DOHH2 (cell line): ENCODE measurements at regions not wholly inside any gene's neighbourhood (a gene's known extent, or its start where the extent isn't known, plus 50 kb on each side); places are given as distances from the start of the nearest gene placed in this dataset.

Source experiments
- H3F3A ChIP-seq: fragments of 200-600 bp; sonication (generic), shearing (Covaris generic); 2 replicates; pipeline ENCODE4 v1.6.0; 2016; ENCODE audit warnings: antibody characterized with exemption, mild to moderate bottlenecking; ENCODE audit not compliant: control insufficient read depth, insufficient read depth
- H3K27ac ChIP-seq: fragments of 200-600 bp; sonication (generic); 2 replicates; pipeline ENCODE4 v1.5.1; 2014; ENCODE audit warnings: low read depth, mild to moderate bottlenecking, low read length, moderate library complexity
- H3K27me3 ChIP-seq: fragments of 200-600 bp; sonication (generic); 2 replicates; pipeline ENCODE4 v1.6.1; 2014; ENCODE audit warnings: mild to moderate bottlenecking, low read length, mixed read lengths; ENCODE audit not compliant: control insufficient read depth
- H3K36me3 ChIP-seq: fragments of 200-600 bp; sonication (generic); 2 replicates; pipeline ENCODE4 v1.6.1; 2014; ENCODE audit warnings: mild to moderate bottlenecking, low read length, moderate library complexity, mixed read lengths; ENCODE audit not compliant: control insufficient read depth
- H3K4me1 ChIP-seq: fragments of 200-600 bp; sonication (generic); 2 replicates; pipeline ENCODE4 v1.6.1; 2014; ENCODE audit warnings: mild to moderate bottlenecking, low read length, mixed read lengths; ENCODE audit not compliant: control insufficient read depth
- H3K4me2 ChIP-seq: fragments of 200-600 bp; sonication (generic); 2 replicates; pipeline ENCODE4 v1.6.0; 2014; ENCODE audit warnings: mild to moderate bottlenecking, low read length, moderate library complexity
- H3K4me3 ChIP-seq: fragments of 200-600 bp; sonication (generic); 2 replicates; pipeline ENCODE4 v1.5.1; 2014; ENCODE audit warnings: mild to moderate bottlenecking, low read length, mixed read lengths
- H3K79me2 ChIP-seq: fragments of 200-600 bp; sonication (generic); 2 replicates; pipeline ENCODE4 v1.6.1; 2014; ENCODE audit warnings: mild to moderate bottlenecking, low read length, mixed read lengths; ENCODE audit not compliant: control insufficient read depth
- H3K9me2 ChIP-seq: fragments of 200-600 bp; sonication (generic); replicated peaks from 2 replicates; pipeline ENCODE4 v1.6.1; 2014; ENCODE audit warnings: mild to moderate bottlenecking, low read length, mixed read lengths; ENCODE audit not compliant: control insufficient read depth
- H3K9me3 ChIP-seq: fragments of 200-600 bp; sonication (generic); 2 replicates; pipeline ENCODE4 v1.6.1; 2014; ENCODE audit warnings: antibody characterized with exemption, low read length, mixed read lengths; ENCODE audit not compliant: control insufficient read depth, insufficient read depth
- H4K20me1 ChIP-seq: fragments of 200-600 bp; sonication (generic); 2 replicates; pipeline ENCODE4 v1.6.0; 2014; ENCODE audit warnings: low read depth, mild to moderate bottlenecking, antibody characterized with exemption, low read length, moderate library complexity; ENCODE audit not compliant: control insufficient read depth, insufficient read depth
- CTCF ChIP-seq: fragments of 200-600 bp; sonication (generic); IDR thresholded peaks from one replicate; pipeline ENCODE4 v1.5.1; 2014; ENCODE audit warnings: antibody characterized with exemption, mild to moderate bottlenecking, low read depth, low read length; ENCODE audit not compliant: poor library complexity, severe bottlenecking
- EZH2phosphoT487 ChIP-seq: fragments of 200-600 bp; sonication (generic); IDR thresholded peaks from 2 replicates; pipeline ENCODE4 v1.6.1; 2017; ENCODE audit warnings: borderline replicate concordance, mild to moderate bottlenecking, antibody characterized with exemption, low read length, moderate library complexity, mixed read lengths

GRCh38 chr7:46934198-46934825, 647.6 kb downstream of the TNS3 start:
- Histone ChIP-seq H3K36me3 (no peaks in the 10 kb centered on the region), H3K4me3 (no peak overlapping the region), H3F3A (no peaks in the 10 kb centered on the region), H3K27me3 (no peaks in the 10 kb centered on the region), H3K79me2 (no peaks in the 10 kb centered on the region), H4K20me1 (no peaks in the 10 kb centered on the region), H3K9me3 (no peaks in the 10 kb centered on the region), H3K27ac (no peak overlapping the region), H3K4me1 (peaks cover 5% of the 10 kb centered on the region), H3K4me2 (no peak overlapping the region), H3K9me2 (no peaks in the 10 kb centered on the region)
- TF ChIP-seq EZH2phosphoT487 (no peak), CTCF (no peak)

- Histone ChIP-seq H3K4me1 (no peaks in the 10 kb centered on the region), H3K9me3 (no peaks in the 10 kb centered on the region), H3K36me3 (no peaks in the 10 kb centered on the region), H3K9me2 (no peaks in the 10 kb centered on the region), H3K79me2 (no peaks in the 10 kb centered on the region), H3K27me3 (no peaks in the 10 kb centered on the region), H3F3A (no peaks in the 10 kb centered on the region), H3K4me2 (no peak overlapping the region), H3K4me3 (no peak overlapping the region), H4K20me1 (no peaks in the 10 kb centered on the region), H3K27ac (no peak overlapping the region)
- no peak for TF ChIP-seq EZH2phosphoT487
- TF ChIP-seq CTCF: no peak
Observed at GRCh38 chr7:46933596-46933995, 648.3 kb downstream of the TNS3 start.

GRCh38 chr7:46932676-46933424, 649.1 kb downstream of the TNS3 start:
- H3K4me3 ChIP-seq: no peak overlapping the region
- H3K27me3 ChIP-seq: no peaks in the 10 kb centered on the region
- no peaks in the 10 kb centered on the region for H3K9me3 ChIP-seq
- no peak for TF ChIP-seq EZH2phosphoT487
- H3K79me2 ChIP-seq: no peaks in the 10 kb centered on the region
- H3K4me1 ChIP-seq: no peaks in the 10 kb centered on the region
- H4K20me1 ChIP-seq: no peaks in the 10 kb centered on the region
- H3K27ac ChIP-seq: no peak overlapping the region
- no peaks in the 10 kb centered on the region for H3K36me3 ChIP-seq
- no peak overlapping the region for H3K4me2 ChIP-seq
- H3F3A ChIP-seq: no peaks in the 10 kb centered on the region
- H3K9me2 ChIP-seq: no peaks in the 10 kb centered on the region

GRCh38 chr7:46932306-46932675, 649.6 kb downstream of the TNS3 start:
- Histone ChIP-seq H3K9me2 (no peaks in the 10 kb centered on the region), H3K27me3 (no peaks in the 10 kb centered on the region), H4K20me1 (no peaks in the 10 kb centered on the region), H3K4me1 (no peaks in the 10 kb centered on the region), H3K9me3 (no peaks in the 10 kb centered on the region), H3K27ac (no peak overlapping the region), H3K36me3 (no peaks in the 10 kb centered on the region), H3K4me3 (no peak overlapping the region), H3K4me2 (no peak overlapping the region), H3F3A (no peaks in the 10 kb centered on the region), H3K79me2 (no peaks in the 10 kb centered on the region)
- TF ChIP-seq CTCF (no peak), EZH2phosphoT487 (no peak)
